Astrocyte of the cerebellum (primary cell): ENCODE measurements at regions not wholly inside any gene's neighbourhood (a gene's known extent, or its start where the extent isn't known, plus 50 kb on each side); places are given as distances from the start of the nearest gene placed in this dataset.

Experiments used
- DNase-seq: peaks from one replicate; pipeline ENCODE4 v3.0.0-alpha.2; 2011; ENCODE audit warnings: low read depth
- H3K4me3 ChIP-seq: 2 replicates; pipeline ENCODE4 v1.5.1; 2011; ENCODE audit warnings: mild to moderate bottlenecking, low read depth, low read length, moderate library complexity
- in situ Hi-C: cut with HindIII; loops from 2 replicates; pipeline ENCODE4 v1.10.0; 2017; ENCODE audit warnings: low sequenced_read_pairs
- TF ChIP-seq, protein P1 (sequence below): IDR thresholded peaks from 2 replicates; pipeline ENCODE4 v1.5.1; 2012; ENCODE audit warnings: low read length, low read depth, moderate library complexity, mild to moderate bottlenecking; ENCODE audit errors: missing control alignments

DNA sequence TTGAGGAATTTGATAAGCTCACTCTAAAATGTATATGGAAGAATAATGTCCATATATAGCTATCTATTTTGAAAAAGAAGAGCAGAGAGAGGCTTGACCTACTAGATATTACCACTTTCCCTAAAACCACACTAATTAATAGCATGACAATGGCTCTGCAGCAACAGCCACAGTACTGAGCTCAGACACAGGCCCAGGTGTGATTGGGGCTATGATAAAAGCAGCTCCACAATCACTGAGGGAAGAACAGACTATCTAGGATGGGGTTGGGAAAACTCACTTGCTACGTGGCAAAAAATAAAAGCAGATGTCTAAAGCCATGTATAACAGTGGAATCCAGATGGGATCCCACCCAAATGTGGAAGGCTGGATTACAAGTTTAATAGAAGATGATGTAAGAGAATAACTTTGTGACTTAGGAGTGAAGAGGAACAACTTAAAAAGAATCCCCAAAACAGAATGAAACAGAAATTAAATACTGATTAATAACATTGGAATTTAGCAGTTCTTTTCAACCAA, 80.8 kb upstream of the RAB4A start:
- H3K4me3 ChIP-seq, result no peak overlapping the region
- no peak for DNase-seq
- in situ Hi-C loops, result no loop called here
- TF ChIP-seq, protein P1, sequence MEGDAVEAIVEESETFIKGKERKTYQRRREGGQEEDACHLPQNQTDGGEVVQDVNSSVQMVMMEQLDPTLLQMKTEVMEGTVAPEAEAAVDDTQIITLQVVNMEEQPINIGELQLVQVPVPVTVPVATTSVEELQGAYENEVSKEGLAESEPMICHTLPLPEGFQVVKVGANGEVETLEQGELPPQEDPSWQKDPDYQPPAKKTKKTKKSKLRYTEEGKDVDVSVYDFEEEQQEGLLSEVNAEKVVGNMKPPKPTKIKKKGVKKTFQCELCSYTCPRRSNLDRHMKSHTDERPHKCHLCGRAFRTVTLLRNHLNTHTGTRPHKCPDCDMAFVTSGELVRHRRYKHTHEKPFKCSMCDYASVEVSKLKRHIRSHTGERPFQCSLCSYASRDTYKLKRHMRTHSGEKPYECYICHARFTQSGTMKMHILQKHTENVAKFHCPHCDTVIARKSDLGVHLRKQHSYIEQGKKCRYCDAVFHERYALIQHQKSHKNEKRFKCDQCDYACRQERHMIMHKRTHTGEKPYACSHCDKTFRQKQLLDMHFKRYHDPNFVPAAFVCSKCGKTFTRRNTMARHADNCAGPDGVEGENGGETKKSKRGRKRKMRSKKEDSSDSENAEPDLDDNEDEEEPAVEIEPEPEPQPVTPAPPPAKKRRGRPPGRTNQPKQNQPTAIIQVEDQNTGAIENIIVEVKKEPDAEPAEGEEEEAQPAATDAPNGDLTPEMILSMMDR, result no peak

DNA sequence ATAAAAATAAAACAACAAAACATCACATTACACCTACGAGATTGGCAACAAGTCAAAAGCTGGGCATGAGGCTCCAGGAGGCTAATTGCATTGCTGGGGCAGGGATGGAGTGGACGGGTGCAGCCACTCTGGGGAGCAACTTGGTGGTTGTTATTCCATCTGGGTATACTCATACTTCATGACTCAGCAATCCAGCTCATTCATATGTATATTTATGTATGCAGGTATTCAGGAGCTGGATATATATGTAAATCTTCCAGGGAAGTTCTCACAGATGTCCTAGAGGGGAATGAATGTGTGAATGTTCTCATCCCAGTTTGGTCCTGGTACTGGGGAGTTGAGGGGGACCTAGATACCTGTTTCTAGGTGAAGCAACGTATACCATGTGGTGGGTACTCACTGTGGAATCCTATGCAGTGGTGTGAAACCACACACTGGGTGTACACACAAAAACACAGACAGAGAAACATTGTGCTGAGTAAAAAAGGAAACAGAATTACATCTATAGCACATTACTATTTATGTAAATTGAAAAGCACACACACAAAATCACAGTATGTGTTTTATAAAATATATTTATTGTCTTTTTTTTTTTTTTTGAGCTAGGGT, 79.7 kb upstream of the RAB4A start:
- H3K4me3 ChIP-seq, result no peak overlapping the region
- in situ Hi-C loops, result no loop called here
- no peak for DNase-seq
- TF ChIP-seq, protein P1, result no peak

DNA sequence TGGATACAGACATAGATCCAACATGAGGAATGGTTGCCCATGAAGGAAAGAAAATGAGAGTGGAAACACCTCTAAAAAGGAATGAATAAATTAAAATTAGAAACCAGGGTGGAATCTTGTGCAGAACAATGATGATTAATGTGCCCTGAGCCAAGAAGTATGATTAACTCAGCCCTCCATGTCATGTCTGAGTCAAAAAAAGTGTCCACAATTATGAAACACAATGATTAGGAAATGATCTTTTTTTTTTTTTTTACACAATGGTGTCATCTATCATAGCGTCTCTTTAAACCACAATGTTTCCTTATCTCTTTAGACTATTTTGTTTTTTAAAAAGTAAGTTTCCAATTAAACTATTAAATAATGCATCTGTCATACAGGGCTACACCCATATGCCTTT, 78.9 kb upstream of the RAB4A start:
- in situ Hi-C loops, result no loop called here
- TF ChIP-seq, protein P1, result no peak
- no peak overlapping the region for H3K4me3 ChIP-seq
- no peak for DNase-seq

DNA sequence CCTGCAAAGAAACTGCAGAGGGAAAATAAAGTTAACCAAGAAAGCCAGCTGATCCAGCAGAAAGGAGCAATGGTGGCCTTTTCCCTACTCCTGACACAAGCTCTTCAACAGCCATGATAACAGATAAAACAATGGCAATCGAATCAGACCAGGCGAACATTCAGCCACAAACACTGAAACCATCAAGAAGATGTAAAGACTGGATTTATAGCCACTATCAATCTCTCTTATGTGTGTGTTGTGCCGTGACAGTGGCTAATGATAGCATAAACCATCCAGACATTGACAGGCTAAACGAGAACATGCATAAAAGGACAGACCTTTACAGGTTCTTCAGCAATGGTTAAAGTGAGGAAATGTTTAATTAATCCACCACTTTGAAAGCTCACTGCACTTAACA, 78.1 kb upstream of the RAB4A start:
- no peak overlapping the region for H3K4me3 ChIP-seq
- in situ Hi-C loops, result no loop called here
- DNase-seq, result no peak
- TF ChIP-seq, protein P1, result no peak

DNA sequence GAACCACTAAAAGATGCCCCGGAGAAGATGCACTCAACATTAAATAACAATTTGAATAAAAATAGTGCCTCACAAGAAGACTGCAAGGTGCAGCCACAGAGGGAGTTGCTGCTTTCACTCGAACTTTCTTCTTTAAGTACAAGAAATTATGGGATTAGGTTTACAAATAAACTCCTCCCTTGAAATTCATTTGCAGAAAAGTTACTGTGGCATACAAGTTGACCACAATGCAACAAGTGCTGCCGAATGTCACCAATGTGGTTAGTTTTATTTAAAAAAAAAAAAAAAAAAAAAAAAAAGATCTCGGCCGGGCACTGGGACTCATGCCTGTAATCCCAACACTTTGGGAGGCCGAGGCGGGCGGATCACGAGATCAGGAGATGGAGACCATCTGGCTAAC, 76.8 kb upstream of the RAB4A start:
- no peak for DNase-seq

DNA sequence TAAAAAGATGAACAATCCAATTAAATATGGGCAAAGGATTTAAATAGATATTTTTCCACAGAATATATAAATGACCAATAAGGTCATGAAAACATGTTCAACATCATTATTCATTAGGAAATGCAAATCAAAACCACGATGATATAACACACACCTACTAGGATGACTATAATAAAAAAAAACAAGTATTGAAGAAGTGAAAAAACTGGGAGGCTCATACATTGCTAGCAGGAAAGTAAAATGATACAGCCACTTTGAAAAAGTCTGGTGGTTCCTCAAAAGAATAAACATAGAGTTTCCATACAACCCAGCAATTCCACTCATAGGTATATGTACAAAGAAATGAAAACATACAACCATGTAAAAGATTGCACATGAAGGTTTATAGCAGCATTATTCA, 75.7 kb upstream of the RAB4A start:
- no peak overlapping the region for H3K4me3 ChIP-seq
- no peak for DNase-seq
- TF ChIP-seq, protein P1, result no peak
- in situ Hi-C loops, result no loop called here

More for the DNA sequence above, 76.8 kb upstream of the RAB4A start:
- in situ Hi-C loops, result no loop called here
- H3K4me3 ChIP-seq, result no peak overlapping the region
- TF ChIP-seq, protein P1, result no peak
